Skin of body (tissue), 1 donor: ENCODE measurements at regions not wholly inside any gene's neighbourhood (a gene's known extent, or its start where the extent isn't known, plus 50 kb on each side); places are given as distances from the start of the nearest gene placed in this dataset.

Experiments used
- DNase-seq: peaks from one replicate; lab custom pipeline; 2025; lab: John Stamatoyannopoulos, UW

DNA sequence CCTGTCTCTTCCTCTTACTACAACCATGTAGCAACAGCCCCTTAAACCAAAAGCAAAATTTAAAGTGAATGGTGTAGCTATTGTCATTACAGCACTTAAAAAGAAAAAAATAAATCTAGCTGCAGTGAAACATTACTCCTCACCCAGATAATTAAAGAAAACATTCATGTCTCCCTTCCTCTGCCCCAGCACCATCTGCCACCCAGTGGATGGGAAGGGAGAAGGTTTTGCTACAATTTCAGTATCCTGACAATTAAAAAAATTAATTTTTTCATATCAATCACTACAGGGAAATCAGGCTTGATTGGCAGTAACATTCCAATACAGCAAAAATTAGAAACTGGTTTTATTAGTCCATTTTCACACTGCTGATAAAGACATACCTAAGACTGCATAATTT is 147.4 kb upstream of the PUM3 start:
- no peak for DNase-seq

DNA sequence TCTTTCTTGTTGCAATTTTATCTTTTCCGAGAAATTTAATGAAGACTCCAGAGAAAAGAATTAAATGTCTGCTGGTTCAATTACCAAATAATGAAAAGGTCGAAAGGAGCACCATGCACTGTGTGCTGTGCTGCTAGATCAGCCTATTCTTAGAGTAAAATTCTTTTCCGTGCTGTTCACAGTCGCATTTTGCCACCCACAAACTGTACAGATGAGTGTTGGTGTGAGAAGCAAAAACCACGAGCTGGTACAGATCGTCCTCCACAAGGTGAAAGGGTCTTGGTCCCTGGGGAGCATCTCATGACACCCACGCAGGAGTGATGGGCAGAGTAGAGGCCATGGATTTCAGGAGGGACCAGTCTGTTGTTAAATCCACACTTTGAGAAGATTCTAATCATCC is 143.8 kb upstream of the PUM3 start:
- no peak for DNase-seq

DNA sequence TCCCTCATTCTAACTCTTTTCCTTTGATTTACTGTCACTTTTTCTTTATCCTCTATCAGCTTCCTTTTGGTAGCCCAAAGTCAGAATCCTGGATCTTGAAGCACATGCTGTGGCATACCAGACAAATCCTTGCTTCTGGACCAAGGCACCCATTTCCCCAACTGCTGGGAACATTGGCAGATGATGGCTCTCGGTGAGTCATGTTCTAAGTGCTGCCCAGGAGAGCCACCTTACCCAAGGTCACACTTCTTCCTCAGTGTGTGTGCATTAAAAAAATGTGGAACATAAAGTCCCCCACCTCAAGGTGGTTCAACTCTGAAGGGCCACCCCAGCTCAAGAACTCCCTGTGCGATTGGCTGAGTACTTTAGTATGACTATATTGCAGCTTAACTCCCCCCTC is 141.4 kb upstream of the PUM3 start:
- no peak for DNase-seq

DNA sequence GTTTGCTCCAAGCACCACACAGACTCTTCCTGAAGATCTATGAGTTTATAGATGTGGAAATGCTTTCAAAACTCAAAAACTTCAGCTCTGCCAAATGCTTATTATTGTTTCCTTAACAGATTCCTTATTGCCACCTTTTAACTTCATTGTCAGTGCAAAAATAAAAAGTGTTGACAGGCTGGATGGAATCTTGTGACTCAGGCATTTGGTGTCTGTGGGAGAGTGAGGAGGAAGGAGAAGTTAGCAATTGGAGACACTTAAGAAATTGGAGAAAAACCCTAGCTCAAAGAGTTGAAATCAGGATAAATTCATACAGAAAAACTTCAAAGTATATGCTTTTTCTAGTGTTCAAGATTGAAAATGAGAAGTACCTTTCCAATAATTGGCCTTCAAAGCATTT is 140.6 kb upstream of the PUM3 start:
- no peak for DNase-seq

DNA sequence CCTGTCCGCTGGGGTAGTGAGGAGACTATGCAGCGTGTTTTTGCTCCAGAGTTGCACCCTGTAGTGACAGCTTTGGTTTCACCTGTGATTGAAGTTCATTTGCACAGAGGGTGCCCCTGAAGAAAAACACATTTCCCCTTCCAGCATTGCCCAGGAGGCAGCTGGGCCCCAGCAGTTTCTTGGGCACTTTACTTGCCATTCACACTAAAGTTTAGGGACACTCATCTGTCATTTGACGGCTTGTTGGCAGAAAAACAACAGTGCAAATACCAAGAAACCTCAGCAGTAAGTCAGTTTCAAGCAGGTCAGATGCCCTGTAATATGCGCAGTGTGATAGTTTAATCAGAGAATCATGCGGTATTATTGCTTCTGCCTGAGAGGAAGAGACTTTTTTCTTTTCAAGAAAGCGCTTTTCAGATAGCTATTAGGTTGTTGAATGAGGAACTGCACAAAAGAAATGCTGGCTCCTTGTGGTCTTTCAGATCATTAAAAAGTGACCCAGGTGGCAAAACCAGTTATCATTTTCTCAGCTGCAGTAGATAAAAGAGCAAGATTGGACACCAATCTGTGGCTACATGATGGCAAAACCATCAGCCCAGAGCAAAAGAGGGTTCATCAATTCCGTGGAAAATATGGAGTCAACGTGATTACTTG is 136.2 kb upstream of the PUM3 start:
- DNase-seq = no peak

DNA sequence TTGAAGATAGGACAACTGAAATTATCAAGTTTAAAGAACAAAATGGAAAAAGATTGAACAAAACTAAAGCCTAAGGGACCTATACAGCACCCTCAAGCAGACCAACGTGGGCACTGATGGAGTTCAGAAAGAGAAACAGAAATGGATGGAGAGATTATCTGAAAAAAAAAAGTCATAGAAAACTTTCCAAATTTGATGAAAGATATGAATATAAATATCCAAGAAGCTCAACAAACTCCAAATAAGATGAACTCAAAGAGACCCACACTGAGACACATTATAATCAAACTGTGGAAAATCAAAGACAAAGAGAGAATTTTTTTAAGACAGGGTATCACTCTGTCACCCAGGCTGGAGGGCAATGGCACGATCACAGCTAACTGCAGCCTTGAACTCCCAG is 128.6 kb upstream of the PUM3 start:
- no peak for DNase-seq

DNA sequence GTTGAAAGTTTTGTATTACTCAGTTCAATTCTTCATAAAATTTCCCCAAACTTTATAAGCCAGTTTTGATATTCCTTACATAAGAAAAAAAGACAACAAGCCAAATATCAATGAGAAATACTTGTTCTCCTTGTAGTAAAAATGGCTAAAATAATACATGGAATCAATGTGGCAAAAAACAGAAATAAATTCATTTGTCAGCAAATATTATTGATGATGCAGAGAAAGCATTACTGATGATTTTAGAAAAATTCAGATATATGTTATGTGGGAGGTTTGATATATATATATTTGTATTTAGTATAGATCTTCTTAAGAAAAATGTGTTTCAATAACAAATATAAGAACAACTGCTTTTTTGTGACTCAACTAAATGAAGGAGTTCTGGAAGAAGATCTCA is 127.0 kb upstream of the PUM3 start:
- DNase-seq = no peak

DNA sequence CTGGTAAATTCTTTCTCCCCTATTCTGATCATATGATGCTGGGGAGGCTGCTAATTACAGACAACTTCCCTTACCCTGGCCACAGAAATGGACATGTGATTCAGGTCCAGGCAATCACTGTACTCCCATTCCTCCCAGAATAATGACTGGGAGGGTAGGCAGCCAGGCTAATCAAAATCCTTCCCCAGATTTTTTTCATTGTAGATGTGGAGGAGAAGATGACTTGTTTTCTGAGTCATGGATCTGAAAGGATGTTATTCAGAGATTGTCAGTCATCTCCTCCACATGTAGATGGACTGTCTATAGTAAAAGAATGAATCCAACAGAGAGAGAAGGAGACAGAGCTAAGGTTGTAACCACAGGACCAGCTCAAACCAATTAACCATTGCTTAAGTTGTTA is 123.9 kb upstream of the PUM3 start:
- no peak for DNase-seq

DNA sequence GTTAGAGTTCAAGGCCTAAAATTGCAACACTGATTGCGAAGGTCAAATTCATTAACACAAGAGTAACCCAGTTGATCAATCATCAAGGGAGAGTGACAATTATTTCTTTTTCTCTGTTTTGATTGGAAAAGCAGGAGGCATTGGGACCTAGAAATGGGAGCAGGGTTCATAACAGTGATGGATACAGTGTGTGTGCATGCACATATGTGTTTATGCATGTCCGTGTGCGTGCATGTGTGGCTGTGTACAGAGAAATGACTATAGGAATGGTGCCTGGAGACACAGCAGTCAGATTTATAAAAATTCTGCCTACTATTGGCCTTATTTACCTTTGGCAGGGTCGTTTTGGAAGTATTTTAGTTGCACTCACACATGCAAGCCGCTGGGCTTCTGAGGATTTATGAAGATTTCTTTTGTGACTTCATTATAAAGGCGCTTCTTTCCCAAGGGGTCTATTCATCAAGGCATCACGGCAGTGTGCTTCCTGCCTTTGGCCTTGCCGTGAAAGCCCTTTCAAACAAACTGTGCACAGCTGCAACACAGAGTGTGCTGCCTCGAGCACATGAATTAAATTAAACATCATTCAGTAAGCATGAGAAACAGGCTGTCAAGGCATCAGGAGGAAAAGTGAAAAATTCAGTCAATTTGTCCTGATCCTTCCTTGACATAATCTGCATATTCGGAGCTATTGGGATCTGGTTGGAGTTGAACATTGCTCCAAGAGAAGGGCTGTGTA is 122.8 kb upstream of the PUM3 start:
- peak; percentile 86 for DNase-seq

DNA sequence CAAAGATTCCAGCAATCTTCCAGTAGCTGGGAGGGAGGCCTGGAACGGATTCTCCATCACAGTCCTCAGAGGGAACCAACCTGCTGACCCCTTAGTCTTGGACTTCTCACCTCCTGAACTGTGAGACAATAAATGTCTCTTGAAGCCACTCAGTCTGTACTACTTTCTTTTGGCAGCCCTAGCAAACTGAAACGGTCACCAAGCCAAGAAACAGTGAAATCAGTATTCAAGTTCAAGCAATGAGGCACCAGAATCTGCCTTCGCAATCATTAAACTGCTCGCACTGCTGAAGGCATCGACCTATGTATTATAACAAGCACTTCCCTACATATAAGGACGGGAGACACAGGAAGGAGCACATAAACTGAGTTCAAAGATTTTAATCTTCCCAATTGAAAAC is 120.6 kb upstream of the PUM3 start:
- peak; percentile 54 for DNase-seq

DNA sequence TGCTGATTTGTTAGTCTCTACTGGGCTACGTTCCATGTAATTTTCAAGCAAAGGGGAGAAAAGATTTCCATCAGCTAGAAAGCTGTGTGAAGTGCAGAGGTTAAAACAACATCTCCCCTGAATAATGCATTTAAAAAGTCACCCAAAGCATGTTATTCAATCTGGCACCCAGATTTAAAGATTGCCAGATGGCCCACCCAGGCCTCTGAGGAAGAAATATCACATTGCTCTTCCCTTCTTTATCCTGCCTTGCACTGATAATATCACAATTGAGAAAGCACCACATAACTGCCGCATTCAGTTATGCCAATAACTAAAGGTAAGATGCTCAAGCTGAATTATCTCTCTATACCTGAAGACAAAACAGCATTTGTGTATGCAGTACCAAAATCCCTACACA is 119.4 kb upstream of the PUM3 start:
- no peak for DNase-seq

DNA sequence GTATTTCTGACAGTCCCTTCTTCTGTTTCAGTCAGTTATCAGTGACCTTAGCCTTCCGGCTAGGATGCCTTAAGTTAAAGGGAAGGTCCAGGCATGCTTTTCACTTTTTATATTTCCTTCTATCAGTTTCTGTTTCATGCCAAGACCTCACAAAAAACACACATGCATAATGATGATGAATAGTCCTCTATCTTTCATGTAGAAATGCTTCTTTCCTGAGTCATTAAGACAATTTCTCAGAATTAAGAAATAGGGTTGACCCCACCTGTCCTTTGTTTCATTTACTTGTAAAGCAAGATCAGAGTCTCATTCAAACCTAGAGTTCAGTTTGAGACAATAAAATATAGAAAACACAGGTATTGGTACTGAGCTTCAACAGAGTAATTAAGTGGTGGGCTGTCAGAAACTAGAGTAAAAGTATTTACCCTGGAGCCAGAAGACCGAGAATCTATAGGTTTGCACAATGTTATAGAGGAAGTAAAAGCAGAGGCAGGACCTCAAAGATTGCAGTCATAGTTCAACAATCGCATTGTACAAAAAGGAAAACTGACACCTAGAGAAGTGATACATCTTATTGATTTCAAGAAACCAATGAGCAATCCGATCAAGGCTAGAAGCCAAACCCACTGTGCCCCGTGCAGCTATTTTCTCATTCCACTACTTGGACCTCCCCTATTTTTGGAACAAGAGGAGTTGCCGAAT is 118.7 kb upstream of the PUM3 start:
- DNase-seq = no peak

DNA sequence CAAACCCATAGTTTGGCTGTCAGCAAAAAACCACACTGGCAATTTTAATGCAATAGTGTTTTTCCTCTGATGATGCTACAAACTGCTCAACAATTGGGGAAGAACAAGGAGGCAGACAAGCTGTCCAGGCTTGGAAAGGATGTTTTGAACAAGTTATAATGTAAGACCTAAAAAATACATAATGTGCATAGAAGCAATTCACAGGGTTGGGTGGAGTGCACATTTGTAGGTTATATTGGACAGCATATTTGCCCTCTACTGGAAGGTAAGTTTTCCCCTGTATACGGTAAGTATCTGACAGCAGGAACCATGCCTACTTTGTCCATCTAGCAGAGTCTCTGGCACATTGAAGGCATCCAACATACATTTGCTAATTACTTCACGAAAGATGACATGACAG is 114.3 kb upstream of the PUM3 start:
- no peak for DNase-seq

DNA sequence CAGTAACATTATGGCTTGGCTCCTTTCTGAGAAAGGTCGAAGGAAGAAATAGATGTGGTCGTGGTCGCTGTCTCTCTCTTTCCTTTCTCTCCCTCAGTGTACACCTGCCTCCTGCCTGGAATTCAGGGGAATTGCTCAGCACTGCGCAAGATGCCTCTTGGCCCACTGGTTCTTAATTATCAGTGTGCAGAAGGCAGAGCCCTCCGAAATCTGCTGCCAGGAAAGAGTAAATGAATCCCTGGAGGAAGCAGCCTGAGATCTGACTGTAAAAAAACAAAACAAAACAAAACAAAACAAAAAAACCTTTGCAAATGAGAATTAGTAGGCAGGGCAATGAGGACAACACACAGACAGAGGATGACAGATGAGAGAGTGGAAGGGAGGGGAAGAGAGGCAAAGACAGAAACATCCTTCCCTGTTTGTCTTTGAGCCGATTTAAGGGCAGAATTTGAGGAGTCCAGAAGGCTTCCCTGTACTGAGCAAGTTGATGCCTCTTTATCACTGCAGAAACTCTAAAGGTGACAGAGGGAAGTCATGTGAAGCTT is 113.8 kb upstream of the PUM3 start:
- DNase-seq = no peak

DNA sequence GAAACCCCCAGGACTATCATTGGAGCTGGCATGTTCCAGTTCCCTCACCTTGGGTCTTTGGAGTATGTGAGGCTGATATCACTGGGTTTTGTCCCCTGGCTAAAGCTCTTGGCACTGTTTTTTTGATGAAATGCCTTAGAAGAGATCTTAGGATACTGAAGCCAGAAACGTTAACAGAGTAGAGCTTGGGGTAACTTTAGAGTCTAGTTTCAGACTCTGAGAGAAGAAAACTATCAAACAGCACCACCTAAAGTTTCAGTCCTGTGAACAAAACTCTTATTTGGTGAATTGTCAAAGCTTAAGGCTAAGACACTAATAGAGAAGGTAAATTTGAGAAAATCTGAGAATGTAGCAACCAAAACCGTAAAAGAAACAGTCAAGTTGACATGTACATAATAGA is 111.7 kb upstream of the PUM3 start:
- DNase-seq = no peak

DNA sequence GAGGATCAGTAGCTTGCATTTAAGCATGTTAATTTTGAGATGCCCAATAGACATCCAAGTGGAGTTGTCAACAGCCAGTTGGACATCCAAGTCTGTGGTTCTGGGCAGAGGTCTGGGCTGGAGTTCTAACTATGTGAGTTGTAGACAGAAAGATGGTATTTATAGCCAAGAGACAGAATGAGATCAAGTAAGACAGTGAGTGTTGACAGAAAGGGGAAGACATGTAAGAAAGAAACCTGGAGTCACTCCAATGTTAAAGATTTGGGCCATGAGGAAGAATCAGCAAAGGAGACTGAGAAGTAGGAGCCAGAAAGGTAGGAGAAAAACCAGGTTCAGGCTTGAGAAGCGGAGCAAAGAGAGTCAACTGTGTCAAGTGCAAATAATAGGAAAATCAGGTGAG is 95.5 kb upstream of the PUM3 start:
- no peak for DNase-seq

DNA sequence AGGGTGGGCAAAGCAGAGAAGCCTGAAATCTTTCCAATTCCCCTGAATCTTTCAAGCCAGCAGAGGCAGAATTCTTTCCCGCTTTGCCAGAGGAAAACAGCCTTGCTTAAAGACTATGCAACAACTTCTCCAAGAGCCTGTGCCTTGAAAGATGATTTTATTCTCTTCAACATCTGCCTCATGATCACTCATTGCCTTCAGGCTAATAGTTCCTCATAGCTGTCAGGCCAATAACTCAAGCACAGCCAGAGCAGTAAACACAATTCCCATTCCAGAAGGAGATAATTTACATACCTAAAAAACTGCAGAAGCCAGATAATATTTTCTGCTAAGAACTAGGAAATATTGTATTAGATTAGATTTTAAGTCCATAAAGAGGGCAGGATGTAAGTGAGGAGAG is 92.3 kb upstream of the PUM3 start:
- peak; percentile 14 for DNase-seq

DNA sequence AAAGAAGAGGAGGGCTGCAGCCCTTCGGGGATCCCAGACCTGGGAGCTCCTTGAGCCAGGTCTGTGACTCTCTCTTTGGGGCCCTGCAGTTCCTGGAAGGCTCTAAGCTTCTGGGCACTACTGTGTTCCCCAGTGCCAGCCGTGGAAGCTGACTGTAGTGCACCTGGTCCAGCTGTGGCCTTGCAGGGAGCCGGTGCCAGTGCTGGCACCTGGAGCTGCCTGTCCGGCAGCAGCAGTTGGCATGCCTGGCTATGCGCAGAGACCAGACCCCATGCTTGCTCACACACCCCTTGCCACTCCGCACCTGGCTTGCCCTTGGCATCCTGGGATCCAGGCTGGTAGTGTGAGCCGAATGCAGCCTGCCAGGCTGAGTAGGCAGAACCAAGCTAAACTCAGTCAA is 91.0 kb upstream of the PUM3 start:
- DNase-seq = no peak

DNA sequence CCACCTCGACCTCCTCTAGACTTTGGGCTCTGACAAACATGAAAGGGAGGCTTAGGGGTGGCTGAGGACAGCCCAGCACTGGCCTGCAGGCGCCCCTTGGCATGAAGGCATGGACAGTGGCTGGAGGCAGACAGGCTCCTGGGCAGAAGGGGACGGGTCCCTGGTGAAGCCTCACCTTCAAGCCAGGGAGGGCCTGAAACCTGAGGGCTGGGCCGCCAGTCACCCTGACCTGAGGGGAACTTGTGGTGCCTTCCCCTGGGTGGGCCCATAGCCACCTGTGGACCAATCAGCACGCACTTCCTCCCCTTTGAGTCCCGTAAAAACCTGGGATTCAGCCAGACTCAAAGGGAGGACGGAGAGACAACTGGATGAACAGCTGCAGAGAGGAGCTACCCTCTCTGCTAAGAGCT is 90.4 kb upstream of the PUM3 start:
- no peak for DNase-seq

DNA sequence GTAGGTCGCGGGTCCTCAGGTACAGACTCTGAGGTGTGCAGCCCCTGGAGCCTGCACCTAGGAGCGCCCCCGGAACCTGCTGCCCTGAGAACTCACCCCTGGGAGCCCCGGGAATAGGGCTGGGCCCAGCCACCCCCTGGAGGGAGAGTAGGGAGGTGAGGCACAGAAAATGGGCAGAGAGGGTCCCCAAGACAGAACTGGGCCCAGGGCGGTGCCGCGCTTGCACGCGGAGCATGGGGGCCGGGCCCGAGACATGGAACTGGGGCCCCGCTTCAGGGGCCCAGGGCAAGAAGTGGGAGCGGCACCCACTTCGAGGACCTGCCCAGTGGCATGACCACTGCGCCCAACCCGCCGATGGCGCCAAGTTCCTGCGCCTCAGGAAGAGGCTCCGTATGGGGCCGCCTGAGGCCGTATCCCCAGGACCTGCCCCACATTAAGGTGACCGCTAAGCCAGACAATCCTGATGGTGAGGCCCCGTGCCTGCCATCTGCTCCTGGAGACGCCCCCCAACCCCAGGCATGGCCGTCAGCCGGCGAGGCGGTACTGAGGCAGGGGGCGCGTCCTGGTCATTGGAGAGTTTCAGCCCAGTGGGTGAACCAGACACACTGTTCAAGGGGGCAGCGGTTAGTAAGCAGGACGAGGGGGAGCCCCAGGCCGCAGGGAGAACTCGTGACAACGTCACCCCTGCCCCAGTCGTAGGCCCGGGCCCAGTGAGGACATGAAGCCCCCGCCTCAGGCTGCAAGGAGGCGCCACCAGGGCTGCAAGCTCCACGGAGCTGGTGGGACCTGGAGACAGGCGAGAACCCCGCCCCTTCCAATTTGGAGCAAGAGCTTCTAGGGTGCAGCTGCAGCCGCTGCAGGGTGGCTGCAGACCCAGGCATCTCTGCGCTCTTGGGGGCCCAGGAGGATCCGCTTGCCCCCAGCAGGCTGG is 89.5 kb upstream of the PUM3 start:
- no peak for DNase-seq

DNA sequence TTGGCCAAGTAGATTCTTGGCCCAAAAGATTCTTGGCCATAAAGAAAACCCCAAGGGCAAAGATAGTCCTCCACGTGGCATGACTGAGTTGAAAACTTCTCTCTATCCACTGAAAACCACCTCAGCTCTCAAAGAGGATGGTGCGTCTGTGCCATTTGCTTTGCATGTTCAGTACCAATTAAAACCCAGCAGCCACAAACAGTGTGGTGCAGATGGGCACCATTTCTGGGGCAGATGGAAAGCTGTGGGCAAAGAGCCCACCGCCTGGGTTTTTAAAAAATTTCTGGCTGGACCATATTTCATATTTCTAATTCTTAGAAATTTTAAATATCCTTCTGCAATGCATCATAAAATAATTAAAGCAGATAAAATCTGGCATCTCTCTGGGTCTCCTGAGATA is 84.5 kb upstream of the PUM3 start:
- DNase-seq = no peak

DNA sequence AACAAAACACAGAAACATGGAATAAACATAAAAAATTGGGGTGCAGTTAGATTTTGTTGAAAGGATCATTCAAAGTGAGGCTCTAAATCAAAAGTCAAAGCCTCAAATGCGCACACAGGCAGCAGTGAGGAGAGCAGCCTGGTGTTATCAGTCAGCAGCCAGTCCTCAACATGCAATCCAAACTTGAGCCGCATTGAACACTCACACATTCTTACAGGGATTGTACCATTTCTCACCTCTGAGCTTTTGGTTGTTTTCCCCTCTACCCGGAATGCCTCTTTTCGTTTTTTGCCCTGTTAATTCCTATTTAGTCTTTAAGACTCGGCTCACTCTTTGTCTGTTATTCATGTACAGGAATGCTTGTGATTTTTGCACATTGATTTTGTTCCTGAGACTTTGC is 81.1 kb upstream of the PUM3 start:
- DNase-seq = no peak
